SIG-M5 treated with dmso at 0.1 percent for 504 hours (cell line): ENCODE measurements at regions not wholly inside any gene's neighbourhood (a gene's known extent, or its start where the extent isn't known, plus 50 kb on each side); places are given as distances from the start of the nearest gene placed in this dataset.

Experiments
- DNase-seq: peaks from one replicate; lab custom pipeline; 2025; ENCODE audit not compliant: unreplicated experiment; lab: John Stamatoyannopoulos, UW

DNA sequence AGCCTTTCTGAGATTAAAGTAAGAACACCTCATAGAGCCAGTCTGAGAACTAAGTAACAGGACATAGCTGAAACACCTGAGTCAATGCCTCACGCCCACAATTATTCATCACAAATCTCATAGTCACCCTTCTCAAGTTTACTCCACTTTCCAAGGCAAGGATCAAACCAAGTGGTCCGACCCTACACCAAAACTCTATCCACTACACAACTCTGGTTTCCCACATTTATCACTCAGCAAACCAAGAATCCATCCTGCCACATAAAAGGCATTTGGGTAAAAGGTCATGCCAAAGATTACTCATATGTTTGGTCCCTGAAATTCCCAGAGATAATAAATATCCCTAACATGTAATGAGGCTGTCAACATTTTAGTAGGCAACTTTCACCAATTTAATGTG is 144.1 kb downstream of the RPAP3 start:
- no peak for DNase-seq

GRCh38 chr12:47560415-47560814 is 145.4 kb downstream of the RPAP3 start:
- no peak for DNase-seq

DNA sequence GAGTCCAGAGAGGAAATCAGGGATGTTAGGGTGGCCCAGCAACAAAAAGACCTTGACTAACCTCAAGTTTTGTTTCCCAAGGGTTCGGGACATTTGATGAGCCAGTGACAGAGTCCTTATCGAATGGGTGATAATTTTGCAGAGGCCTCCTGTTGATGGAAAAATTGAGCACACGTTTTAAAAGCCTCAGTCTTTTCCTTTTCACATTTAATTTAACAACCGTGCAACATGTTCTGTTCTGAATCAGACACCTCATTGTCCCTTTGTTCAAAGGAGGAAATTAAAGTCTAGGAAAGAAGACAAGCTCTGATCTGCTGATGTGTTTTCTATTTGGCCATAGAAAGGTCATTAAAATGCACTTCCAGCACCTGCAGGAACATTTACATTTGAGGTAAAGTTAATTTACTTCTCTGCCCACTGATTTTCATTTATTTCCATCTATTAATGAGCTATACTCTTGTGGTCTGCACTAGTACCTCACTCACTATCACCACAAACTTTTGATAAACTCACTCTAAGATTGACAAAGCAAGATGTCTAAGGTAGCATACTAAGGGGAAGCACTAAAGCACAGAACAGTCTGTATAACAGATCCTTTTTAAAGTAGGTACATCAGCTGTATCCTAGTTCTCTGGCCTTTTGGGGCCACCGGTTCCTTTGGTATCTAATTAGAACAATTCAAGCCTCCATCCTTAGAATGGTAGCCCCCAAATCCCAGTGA is 147.0 kb downstream of the RPAP3 start:
- no peak for DNase-seq

- DNase-seq = no peak
Measured at GRCh38 chr12:47557386-47557785, 148.4 kb downstream of the RPAP3 start.

- no peak for DNase-seq
Measured at GRCh38 chr12:47556261-47557030, 149.4 kb downstream of the RPAP3 start.

DNA sequence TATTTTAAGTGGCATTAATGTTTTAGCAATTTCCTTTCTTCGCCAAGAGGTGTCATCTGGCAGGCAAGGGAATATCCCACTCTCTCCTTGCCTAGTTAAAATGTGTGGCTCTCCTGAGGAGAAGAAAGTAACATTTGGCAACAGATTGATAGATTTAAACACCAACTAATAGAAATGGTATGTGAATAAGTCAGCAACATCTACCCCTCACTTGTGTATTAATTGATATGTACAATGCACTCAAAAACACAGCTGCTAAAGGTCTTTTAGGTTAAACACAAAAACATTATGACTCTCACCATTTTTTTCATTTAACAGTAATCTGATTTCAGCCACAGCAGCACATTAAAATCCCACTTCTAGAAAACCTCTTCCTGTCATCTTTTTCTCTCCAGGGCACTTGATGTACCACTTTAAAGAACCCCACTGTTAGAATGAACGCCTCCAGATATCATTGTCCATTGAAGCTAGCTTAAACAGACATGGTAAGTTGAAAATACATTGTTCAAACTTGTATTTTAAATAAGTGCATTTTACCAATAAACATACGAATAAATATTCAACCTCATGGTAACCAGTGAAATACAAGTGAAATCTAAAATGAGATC is 151.7 kb downstream of the RPAP3 start:
- DNase-seq = no peak

- DNase-seq = no peak
Measured at GRCh38 chr12:47553266-47553665, 152.6 kb downstream of the RPAP3 start.

DNA sequence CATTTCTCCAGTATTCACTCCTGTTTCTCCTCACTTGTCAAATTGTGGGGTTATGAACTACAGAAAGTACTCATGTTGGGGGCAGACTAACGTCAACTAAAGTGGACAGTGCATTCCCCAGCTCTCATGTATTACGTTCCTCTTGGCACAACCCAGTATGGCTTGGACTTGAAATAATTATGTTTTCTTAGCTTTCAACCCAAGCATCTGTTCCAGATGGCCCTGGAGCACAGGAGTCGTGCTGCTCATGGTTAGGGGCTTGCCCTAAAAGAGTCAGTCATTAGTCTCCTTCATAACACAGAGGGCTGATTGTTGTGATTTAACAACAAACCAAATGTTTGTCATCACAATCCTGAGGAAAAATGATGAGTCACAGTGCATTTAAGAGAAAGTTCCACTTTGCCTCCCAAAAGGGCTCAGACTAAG is 154.4 kb downstream of the RPAP3 start:
- DNase-seq = no peak

DNA sequence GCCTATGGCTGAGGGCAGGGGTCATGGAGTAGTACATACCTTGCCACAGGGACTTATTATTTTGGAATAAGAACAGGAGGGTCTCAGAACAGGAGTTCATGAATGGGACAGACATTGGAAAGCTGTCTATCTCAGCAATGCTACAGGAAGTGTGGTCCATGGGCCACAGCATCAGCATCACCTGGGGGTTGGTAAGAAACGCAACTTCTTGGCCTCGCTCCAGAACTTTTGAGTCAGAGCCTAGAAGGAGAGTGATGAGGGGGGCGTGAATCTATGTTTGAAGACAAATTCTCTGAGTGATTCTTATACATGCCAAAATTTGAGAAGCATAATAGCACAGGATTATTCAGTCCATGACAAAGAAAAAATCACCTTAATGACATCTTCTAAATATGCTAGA is 156.6 kb downstream of the RPAP3 start:
- no peak for DNase-seq

DNA sequence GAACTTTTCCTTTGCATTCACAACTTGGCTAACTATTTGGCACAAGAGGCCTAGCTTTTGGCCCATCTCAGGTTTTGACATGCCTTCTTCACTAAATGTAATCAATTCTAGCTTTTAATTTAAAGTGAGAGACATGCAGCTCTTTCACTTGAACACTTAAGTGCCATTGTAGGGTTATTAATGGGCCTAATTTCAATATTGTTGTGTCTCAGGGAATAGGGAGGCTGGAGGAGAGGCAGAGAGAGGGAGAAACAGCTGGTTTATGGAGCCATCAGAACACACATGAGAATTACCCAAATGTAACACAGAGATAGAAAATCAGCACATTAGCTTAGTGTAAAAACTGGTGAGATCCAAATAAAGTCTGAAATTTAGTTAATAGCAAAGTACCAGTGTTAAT is 157.4 kb downstream of the RPAP3 start:
- DNase-seq = no peak

GRCh38 chr12:47547077-47547476 is 158.8 kb downstream of the RPAP3 start:
- DNase-seq = no peak

DNA sequence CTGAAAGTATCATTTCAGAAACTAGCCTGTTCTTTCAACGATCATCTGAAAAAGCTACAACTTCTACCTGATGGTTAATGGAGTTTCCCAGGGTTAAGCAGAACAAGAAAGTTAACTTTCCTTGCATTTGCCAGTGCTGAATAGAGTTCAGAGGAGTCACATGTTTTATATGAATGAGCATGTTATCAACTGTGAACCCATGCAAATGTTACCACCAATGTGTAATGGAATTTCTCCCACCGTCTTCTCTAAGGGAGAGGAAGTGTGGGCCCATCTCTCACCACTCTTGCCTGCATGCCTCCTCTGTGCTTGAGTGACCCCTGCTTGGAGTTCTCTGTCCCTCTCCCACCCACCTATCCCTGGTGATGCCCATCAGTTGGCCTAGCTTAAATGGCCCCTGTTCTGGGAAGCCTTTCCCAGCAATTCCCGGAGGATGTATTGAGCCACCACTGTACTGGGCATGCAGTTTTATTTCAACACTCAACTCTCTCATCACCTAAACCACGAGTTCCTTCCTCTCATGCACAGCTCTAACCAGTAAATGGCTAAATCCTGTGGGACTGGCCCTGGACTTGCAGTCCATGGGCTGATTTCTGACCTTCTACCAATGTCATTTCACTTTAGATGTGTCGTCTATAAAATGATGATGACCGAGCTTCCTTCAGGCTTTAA is 159.8 kb downstream of the RPAP3 start:
- DNase-seq = no peak

DNA sequence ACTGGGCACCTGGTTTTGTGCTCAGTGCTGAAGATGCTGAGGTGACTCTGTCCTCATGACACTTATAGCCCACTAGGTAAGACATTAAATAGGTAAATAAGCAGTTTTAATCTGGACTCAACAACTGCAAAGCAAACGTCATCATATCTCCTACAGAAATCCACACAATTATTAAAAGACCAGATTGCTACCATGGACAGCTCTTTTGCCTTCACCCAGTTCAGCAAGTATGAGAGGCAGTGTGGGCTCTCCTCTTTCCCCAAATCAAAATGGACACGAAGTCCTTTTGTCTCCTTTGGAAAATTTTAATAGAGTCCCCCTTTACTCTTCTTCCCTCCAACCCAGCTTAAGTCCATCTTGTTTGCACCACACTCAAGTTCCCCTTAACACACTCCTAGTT is 171.1 kb downstream of the RPAP3 start:
- DNase-seq = no peak

- DNase-seq = no peak
Measured at GRCh38 chr12:47530050-47530449, 175.8 kb downstream of the RPAP3 start.

DNA sequence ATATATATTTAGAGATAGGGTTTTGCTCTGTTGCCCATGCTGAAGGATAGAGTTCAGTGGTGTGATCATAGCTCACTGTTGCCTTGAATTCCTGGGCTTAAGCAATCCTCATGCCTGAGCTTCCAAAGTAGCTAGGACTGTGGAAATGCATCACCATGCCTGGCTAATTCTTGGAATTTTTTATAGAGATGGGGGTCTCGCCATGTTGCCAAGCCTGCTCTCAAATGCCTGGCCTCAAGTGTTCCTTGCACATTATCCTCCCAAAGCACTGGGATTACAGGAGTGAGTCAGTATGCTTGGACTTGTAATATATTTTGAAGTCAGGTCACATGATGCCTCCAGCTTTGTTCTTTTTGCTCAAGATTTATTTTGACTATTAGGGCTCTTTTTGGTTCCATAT is 178.0 kb downstream of the RPAP3 start:
- no peak for DNase-seq

DNA sequence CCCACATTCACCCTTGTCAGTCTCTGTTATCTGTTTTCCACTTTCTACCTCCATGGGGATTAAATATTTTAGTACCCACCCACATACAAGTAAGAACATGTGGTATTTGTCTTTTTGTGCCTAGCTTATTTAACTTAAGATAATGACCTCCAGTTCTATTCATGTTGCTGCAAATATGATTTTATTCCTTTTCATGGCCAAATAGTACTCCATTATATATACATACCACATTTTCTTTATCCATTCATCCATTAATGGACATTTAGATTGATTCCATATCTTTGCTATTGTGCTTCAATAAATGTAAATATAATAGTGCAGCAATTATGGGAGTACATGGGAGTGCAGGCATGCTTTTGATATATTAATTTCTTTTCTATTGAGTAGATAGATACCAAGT is 185.8 kb downstream of the RPAP3 start:
- DNase-seq = no peak

DNA sequence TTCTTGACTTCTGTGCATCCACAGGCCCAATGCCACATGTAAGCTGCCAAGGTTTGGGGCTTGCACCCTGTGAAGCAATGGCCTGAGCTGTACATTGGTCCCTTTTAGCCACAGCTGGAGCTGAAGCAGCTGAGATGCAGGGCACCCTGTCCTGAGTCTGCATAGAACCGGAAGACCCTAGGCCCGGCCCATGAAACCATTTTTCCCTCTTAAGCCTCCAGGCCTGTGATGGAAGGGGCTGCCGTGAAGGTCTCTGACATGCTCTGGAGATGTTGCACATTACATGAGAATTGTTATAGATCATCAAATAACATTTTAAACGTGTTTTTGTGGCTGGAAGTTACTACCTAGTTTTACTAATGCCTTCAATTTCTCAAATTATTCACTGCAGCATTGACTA is 188.7 kb downstream of the RPAP3 start:
- DNase-seq = no peak

GRCh38 chr12:47509398-47509851 is 196.4 kb downstream of the RPAP3 start:
- no peak for DNase-seq

DNA sequence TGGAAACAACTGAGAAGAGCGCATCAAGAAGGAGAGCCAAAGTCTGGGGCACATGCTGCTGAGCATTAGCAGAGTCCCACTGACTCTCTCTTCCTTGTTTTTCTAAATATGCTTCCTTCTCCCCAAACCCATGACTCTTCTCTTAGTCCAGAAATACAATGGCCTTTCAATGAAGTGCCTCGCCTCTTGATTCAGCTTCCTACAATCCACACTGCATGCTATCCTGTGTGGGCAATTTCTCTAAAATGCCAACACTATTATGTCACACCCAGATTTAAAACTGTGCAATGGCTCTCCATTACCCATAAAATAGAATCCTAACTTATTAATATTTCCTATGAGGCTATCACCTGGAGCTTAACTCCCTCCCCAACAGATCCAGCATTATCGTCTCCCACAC is 198.6 kb downstream of the RPAP3 start:
- DNase-seq = no peak

- DNase-seq = no peak
Measured at GRCh38 chr12:47504775-47505446, 200.9 kb downstream of the RPAP3 start.

GRCh38 chr12:47493801-47494200 is 212.0 kb downstream of the RPAP3 start:
- no peak for DNase-seq
